Loucy (cell line): ENCODE measurements at regions not wholly inside any gene's neighbourhood (a gene's known extent, or its start where the extent isn't known, plus 50 kb on each side); places are given as distances from the start of the nearest gene placed in this dataset.

Experiments
- H2AFZ ChIP-seq: fragments of 200-600 bp; sonication (generic); 2 replicates; pipeline ENCODE4 v1.6.0; 2016; ENCODE audit warnings: antibody characterized with exemption, mild to moderate bottlenecking, low read length, moderate library complexity
- H3F3A ChIP-seq: fragments of 200-600 bp; 2 replicates; pipeline ENCODE4 v1.6.0; 2016; ENCODE audit warnings: antibody characterized with exemption, low read depth, mild to moderate bottlenecking
- H3K27me3 ChIP-seq: fragments of 200-600 bp; sonication (generic); 2 replicates; pipeline ENCODE4 v1.6.1; 2014; ENCODE audit warnings: low read length, mild to moderate bottlenecking; ENCODE audit not compliant: insufficient read depth, poor library complexity, severe bottlenecking
- H3K36me3 ChIP-seq: fragments of 200-600 bp; sonication (generic); 2 replicates; pipeline ENCODE4 v1.6.1; 2016; ENCODE audit warnings: low read length; ENCODE audit not compliant: insufficient read depth
- H3K4me1 ChIP-seq: fragments of 200-600 bp; sonication (generic); 2 replicates; pipeline ENCODE4 v1.5.1; 2014; ENCODE audit warnings: low read length, mild to moderate bottlenecking; ENCODE audit not compliant: insufficient read depth, poor library complexity, severe bottlenecking
- H3K4me2 ChIP-seq: fragments of 200-600 bp; sonication (generic); 2 replicates; pipeline ENCODE4 v1.6.0; 2014; ENCODE audit warnings: antibody characterized with exemption, low read length, low read depth, mild to moderate bottlenecking; ENCODE audit not compliant: poor library complexity, severe bottlenecking
- H3K4me3 ChIP-seq: fragments of 200-600 bp; sonication (generic); 2 replicates; pipeline ENCODE4 v1.5.1; 2014; ENCODE audit warnings: low read length, mild to moderate bottlenecking, mixed read lengths; ENCODE audit not compliant: poor library complexity, severe bottlenecking
- H3K79me2 ChIP-seq: fragments of 200-600 bp; sonication (generic); 2 replicates; pipeline ENCODE4 v1.6.1; 2014; ENCODE audit warnings: low read length; ENCODE audit not compliant: insufficient read depth
- H3K9ac ChIP-seq: fragments of 200-600 bp; sonication (generic); 2 replicates; pipeline ENCODE4 v1.6.0; 2014; ENCODE audit warnings: mild to moderate bottlenecking, low read depth, low read length, moderate library complexity; ENCODE audit not compliant: poor library complexity, severe bottlenecking
- H3K9me2 ChIP-seq: fragments of 200-600 bp; sonication (generic); replicated peaks from 2 replicates; pipeline ENCODE4 v1.6.1; 2016; ENCODE audit warnings: low read depth, low read length, mixed read lengths
- H3K9me3 ChIP-seq: fragments of 200-600 bp; sonication (generic); 2 replicates; pipeline ENCODE4 v1.6.1; 2014; ENCODE audit warnings: mild to moderate bottlenecking, antibody characterized with exemption, low read length, low read depth; ENCODE audit not compliant: insufficient read depth
- H4K20me1 ChIP-seq: fragments of 200-600 bp; sonication (generic); 2 replicates; pipeline ENCODE4 v1.6.0; 2014; ENCODE audit warnings: antibody characterized with exemption, low read length, mild to moderate bottlenecking; ENCODE audit not compliant: insufficient read depth, poor library complexity, severe bottlenecking
- CTCF ChIP-seq: fragments of 200-600 bp; sonication (generic); conservative IDR thresholded peaks from 2 replicates; pipeline ENCODE4 v1.5.1; 2014; ENCODE audit warnings: mild to moderate bottlenecking, antibody characterized with exemption, low read length
- EZH2phosphoT487 ChIP-seq: fragments of 200-600 bp; IDR thresholded peaks from 2 replicates; pipeline ENCODE4 v1.6.1; 2018; ENCODE audit warnings: antibody characterized with exemption, mild to moderate bottlenecking, moderate library complexity, borderline replicate concordance

GRCh38 chr10:65544756-65545155 lies 1381.1 kb upstream of the LRRTM3 start:
- Histone ChIP-seq H2AFZ (no peak overlapping the region), H3K27me3 (no peaks in the 10 kb centered on the region)

GRCh38 chr10:65548001-65548400 lies 1377.8 kb upstream of the LRRTM3 start:
- Histone ChIP-seq H3K9me3 (no peaks in the 10 kb centered on the region), H3K4me1 (no peaks in the 10 kb centered on the region), H2AFZ (no peak overlapping the region), H3F3A (no peaks in the 10 kb centered on the region), H3K4me2 (no peak overlapping the region), H3K79me2 (no peaks in the 10 kb centered on the region), H3K9me2 (no peaks in the 10 kb centered on the region), H3K9ac (no peak overlapping the region), H3K27me3 (no peaks in the 10 kb centered on the region), H3K4me3 (no peak overlapping the region), H4K20me1 (no peaks in the 10 kb centered on the region), H3K36me3 (no peaks in the 10 kb centered on the region)
- no peak for TF ChIP-seq CTCF
- no peak for TF ChIP-seq EZH2phosphoT487

More at GRCh38 chr10:65544756-65545155, 1381.1 kb upstream of the LRRTM3 start:
- no peaks in the 10 kb centered on the region for H3F3A ChIP-seq
- no peaks in the 10 kb centered on the region for H4K20me1 ChIP-seq
- no peak for TF ChIP-seq EZH2phosphoT487
- TF ChIP-seq CTCF = no peak
- no peaks in the 10 kb centered on the region for H3K79me2 ChIP-seq
- H3K36me3 ChIP-seq = no peaks in the 10 kb centered on the region
- no peaks in the 10 kb centered on the region for H3K4me1 ChIP-seq
- H3K9me3 ChIP-seq = no peaks in the 10 kb centered on the region
- H3K4me2 ChIP-seq = no peak overlapping the region
- no peak overlapping the region for H3K9ac ChIP-seq
- no peaks in the 10 kb centered on the region for H3K9me2 ChIP-seq
- H3K4me3 ChIP-seq = no peak overlapping the region

- Histone ChIP-seq H3K36me3 (no peaks in the 10 kb centered on the region), H3K27me3 (no peaks in the 10 kb centered on the region), H3K4me1 (no peaks in the 10 kb centered on the region), H3K4me2 (no peak overlapping the region), H3K9ac (no peak overlapping the region), H3K9me3 (no peaks in the 10 kb centered on the region), H3K9me2 (no peaks in the 10 kb centered on the region), H3K79me2 (no peaks in the 10 kb centered on the region), H3F3A (no peaks in the 10 kb centered on the region), H3K4me3 (no peak overlapping the region), H2AFZ (no peak overlapping the region), H4K20me1 (no peaks in the 10 kb centered on the region)
- TF ChIP-seq CTCF (no peak), EZH2phosphoT487 (no peak)
Observed at GRCh38 chr10:65550761-65551160, 1375.1 kb upstream of the LRRTM3 start.
